Peyer's patch (tissue), 4 donors: ENCODE measurements at regions not wholly inside any gene's neighbourhood (a gene's known extent, or its start where the extent isn't known, plus 50 kb on each side); places are given as distances from the start of the nearest gene placed in this dataset.

Source experiments
- DNase-seq, 3 donors: peaks; one replicate each; pipeline ENCODE4 v3.0.0-alpha.2; 2017 to 2019
- H3K27ac ChIP-seq, 4 donors: fragments of 200-600 bp; sonication (generic); one replicate each; pipeline ENCODE4 v1.5.1; 2016 to 2019
- H3K27me3 ChIP-seq, 2 donors: fragments of 200-600 bp; sonication (generic); one replicate each; pipeline ENCODE4 v1.5.1; 2019
- H3K36me3 ChIP-seq, 3 donors: fragments of 200-600 bp; sonication (generic); one replicate each; pipeline ENCODE4 v1.5.1; 2016 to 2019
- H3K4me1 ChIP-seq, 4 donors: fragments of 200-600 bp; sonication (generic); one replicate each; pipeline ENCODE4 v1.5.1; 2016 to 2019
- H3K4me3 ChIP-seq, 4 donors: fragments of 200-600 bp; sonication (generic); 1 replicate in 3 of 4; 2 replicates in 1 of 4; pipeline ENCODE4 v1.5.1; 2016 to 2019; ENCODE audit warnings: mild to moderate bottlenecking in 1 of 4
- H3K9me3 ChIP-seq, 4 donors: fragments of 200-600 bp; sonication (generic); one replicate each; pipeline ENCODE4 v1.5.1; 2016 to 2019; ENCODE audit warnings: mild to moderate bottlenecking in 1 of 4
- CTCF ChIP-seq, 6 experiments: fragments of 450-650 bp in 4 of 6; fragments of 200-600 bp in 2 of 6; sonication (generic) in 1 of 6; IDR thresholded peaks; one replicate each; pipeline ENCODE4 v1.5.1; 2017 to 2019; ENCODE audit warnings: antibody characterized with exemption in 6 of 6, mild to moderate bottlenecking in 3 of 6, moderate library complexity in 1 of 6
- POLR2A ChIP-seq, 2 donors: fragments of 450-650 bp; IDR thresholded peaks; one replicate each; pipeline ENCODE4 v1.5.1; 2017; ENCODE audit warnings: antibody characterized with exemption in 2 of 2, mild to moderate bottlenecking in 2 of 2, moderate library complexity in 2 of 2

DNA sequence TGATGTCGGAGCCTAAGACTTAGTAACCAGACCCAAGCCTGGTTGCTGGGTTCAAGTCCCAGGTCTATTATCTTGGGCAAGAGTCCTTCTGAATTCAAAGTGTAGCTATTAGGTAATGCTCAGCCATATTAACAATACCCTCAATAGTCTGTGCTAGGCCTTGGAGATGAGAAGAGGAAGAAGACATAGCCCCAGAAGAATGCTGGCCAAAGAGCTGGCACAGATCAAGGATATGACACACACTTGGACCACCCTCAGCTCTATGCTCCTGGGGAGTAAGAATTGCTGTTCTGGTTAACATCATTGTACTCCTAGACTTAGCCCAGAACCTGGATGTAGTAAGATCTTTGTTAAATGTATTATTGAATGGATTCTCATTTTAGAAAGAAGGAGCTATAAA lies 426.7 kb downstream of the CDK5RAP2 start:
- TF ChIP-seq POLR2A (IDR thresholded peaks at IDR 0.05) = no peak
- TF ChIP-seq CTCF (IDR thresholded peaks at IDR 0.05) = no peak
- no peaks in the 10 kb centered on the region for H3K36me3 ChIP-seq
- H3K4me3 ChIP-seq = no peak overlapping the region
- H3K27me3 ChIP-seq = no peaks in the 10 kb centered on the region
- no peaks in the 10 kb centered on the region for H3K4me1 ChIP-seq
- DNase-seq = no peak
- no peaks in the 10 kb centered on the region for H3K9me3 ChIP-seq
- H3K27ac ChIP-seq = no peak overlapping the region

- no peak for TF ChIP-seq POLR2A (IDR thresholded peaks at IDR 0.05)
- TF ChIP-seq CTCF (IDR thresholded peaks at IDR 0.05) = no peak
- Histone ChIP-seq H3K36me3 (no peaks in the 10 kb centered on the region), H3K9me3 (no peaks in the 10 kb centered on the region), H3K4me3 (no peak overlapping the region), H3K4me1 (no peaks in the 10 kb centered on the region), H3K27ac (no peak overlapping the region), H3K27me3 (no peaks in the 10 kb centered on the region)
- no peak for DNase-seq
These were observed 427.7 kb downstream of the CDK5RAP2 start for GRCh38 chr9:120152295-120152694.

GRCh38 chr9:120151806-120152205 lies 428.2 kb downstream of the CDK5RAP2 start:
- H3K36me3 ChIP-seq = no peaks in the 10 kb centered on the region
- DNase-seq = no peak

DNA sequence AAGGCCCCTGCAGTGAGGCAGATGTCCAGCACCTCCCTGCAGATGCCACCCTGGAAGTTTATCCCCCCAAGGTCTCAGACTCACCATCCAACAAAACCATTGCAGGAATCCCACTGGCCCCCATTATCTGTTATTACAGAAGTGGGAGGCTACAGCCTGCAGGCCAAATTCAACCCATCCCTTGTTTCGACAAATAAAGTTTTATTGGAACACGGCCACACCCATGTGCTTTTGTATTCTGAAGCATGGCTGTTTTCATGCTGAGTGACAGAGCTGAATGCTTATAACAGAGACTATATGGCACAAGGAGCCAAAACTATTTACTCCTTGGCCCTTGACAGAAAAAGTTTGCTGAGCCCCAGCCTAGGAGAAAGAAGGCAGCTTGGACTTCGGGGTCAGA lies 428.8 kb downstream of the CDK5RAP2 start:
- no peak for TF ChIP-seq CTCF (IDR thresholded peaks at IDR 0.05)
- TF ChIP-seq POLR2A (IDR thresholded peaks at IDR 0.05) = no peak
- H3K27ac ChIP-seq = no peak overlapping the region
- H3K36me3 ChIP-seq = no peaks in the 10 kb centered on the region
- H3K27me3 ChIP-seq = no peaks in the 10 kb centered on the region
- no peaks in the 10 kb centered on the region for H3K9me3 ChIP-seq
- no peak for DNase-seq
- no peak overlapping the region for H3K4me3 ChIP-seq
- H3K4me1 ChIP-seq = no peaks in the 10 kb centered on the region

More at GRCh38 chr9:120151806-120152205, 428.2 kb downstream of the CDK5RAP2 start:
- Histone ChIP-seq H3K4me1 (no peaks in the 10 kb centered on the region), H3K4me3 (no peak overlapping the region), H3K27ac (no peak overlapping the region), H3K9me3 (no peaks in the 10 kb centered on the region), H3K27me3 (no peaks in the 10 kb centered on the region)
- TF ChIP-seq POLR2A (IDR thresholded peaks at IDR 0.05) = no peak
- no peak for TF ChIP-seq CTCF (IDR thresholded peaks at IDR 0.05)

DNA sequence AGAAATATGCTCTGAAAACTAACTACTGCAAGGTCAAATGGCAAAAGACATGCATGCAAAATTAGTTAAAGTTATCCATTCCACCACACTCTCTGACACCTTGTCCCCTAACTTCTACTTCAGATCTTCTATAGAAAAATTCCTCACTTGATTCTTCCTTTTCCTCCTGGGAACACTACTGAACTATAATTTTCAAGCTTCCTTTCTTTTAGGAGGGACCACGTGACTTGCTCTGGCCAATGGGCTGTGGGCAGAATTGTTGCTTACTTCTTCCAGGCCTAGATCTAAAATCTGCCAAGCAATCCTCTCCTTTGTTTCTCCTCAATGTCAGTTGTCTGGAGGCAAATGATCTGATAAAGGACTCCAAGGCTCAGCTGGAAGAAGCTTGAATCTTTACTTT lies 441.0 kb downstream of the CDK5RAP2 start:
- Histone ChIP-seq H3K27ac (no peak overlapping the region), H3K4me1 (no peaks in the 10 kb centered on the region), H3K4me3 (no peak overlapping the region), H3K27me3 (no peaks in the 10 kb centered on the region), H3K9me3 (no peaks in the 10 kb centered on the region), H3K36me3 (no peaks in the 10 kb centered on the region)
- no peak for DNase-seq
- TF ChIP-seq CTCF (IDR thresholded peaks at IDR 0.05) = no peak
- no peak for TF ChIP-seq POLR2A (IDR thresholded peaks at IDR 0.05)

- Histone ChIP-seq H3K27ac (no peak overlapping the region), H3K36me3 (no peaks in the 10 kb centered on the region), H3K4me1 (no peaks in the 10 kb centered on the region), H3K4me3 (no peak overlapping the region), H3K9me3 (no peaks in the 10 kb centered on the region), H3K27me3 (no peaks in the 10 kb centered on the region)
- TF ChIP-seq POLR2A (IDR thresholded peaks at IDR 0.05) (no peak), CTCF (IDR thresholded peaks at IDR 0.05) (no peak)
- DNase-seq = no peak
These were observed 442.7 kb downstream of the CDK5RAP2 start for GRCh38 chr9:120137186-120137840.
